ENCODE measurements at regions not wholly inside any gene's neighbourhood (a gene's known extent, or its start where the extent isn't known, plus 50 kb on each side); places are given as distances from the start of the nearest gene placed in this dataset.

GRCh38 chr4:14059006-14059405, 431.5 kb upstream of the BOD1L1 start:
- no peak for DNase-seq

GRCh38 chr4:14064984-14065383, 437.5 kb upstream of the BOD1L1 start:
- no peak for DNase-seq

- no peak for DNase-seq
Observed at GRCh38 chr4:14065406-14065805, 437.9 kb upstream of the BOD1L1 start.

GRCh38 chr4:14066979-14067378, 439.5 kb upstream of the BOD1L1 start:
- no peak for DNase-seq

GRCh38 chr4:14069886-14070285, 442.4 kb upstream of the BOD1L1 start:
- no peak for DNase-seq

- no peak for DNase-seq
Observed at GRCh38 chr4:14070289-14070880, 442.9 kb upstream of the BOD1L1 start.

- DNase-seq = no peak
Observed at GRCh38 chr4:14072506-14072905, 445.0 kb upstream of the BOD1L1 start.

GRCh38 chr4:14076776-14077175, 449.3 kb upstream of the BOD1L1 start:
- no peak for DNase-seq

- DNase-seq = no peak
Observed at GRCh38 chr4:14078326-14078725, 450.8 kb upstream of the BOD1L1 start.

GRCh38 chr4:14079601-14080000, 452.1 kb upstream of the BOD1L1 start:
- no peak for DNase-seq

GRCh38 chr4:14083150-14083549, 455.6 kb upstream of the BOD1L1 start:
- no peak for DNase-seq

- DNase-seq = no peak
Observed at GRCh38 chr4:14084598-14084997, 457.1 kb upstream of the BOD1L1 start.

- DNase-seq = no peak
Observed at GRCh38 chr4:14087459-14087858, 459.9 kb upstream of the BOD1L1 start.

GRCh38 chr4:14087921-14088320, 460.4 kb upstream of the BOD1L1 start:
- DNase-seq = no peak

- DNase-seq = no peak
Observed at GRCh38 chr4:14091531-14091930, 464.0 kb upstream of the BOD1L1 start.

GRCh38 chr4:14091966-14092365, 464.4 kb upstream of the BOD1L1 start:
- DNase-seq = no peak

GRCh38 chr4:14092741-14093140, 465.2 kb upstream of the BOD1L1 start:
- DNase-seq = no peak

GRCh38 chr4:14095831-14096230, 468.3 kb upstream of the BOD1L1 start:
- no peak for DNase-seq

- DNase-seq = no peak
Observed at GRCh38 chr4:14096396-14096965, 469.0 kb upstream of the BOD1L1 start.

- DNase-seq = no peak
Observed at GRCh38 chr4:14100349-14100748, 472.8 kb upstream of the BOD1L1 start.

GRCh38 chr4:14110407-14110806, 482.9 kb upstream of the BOD1L1 start:
- DNase-seq = no peak

GRCh38 chr4:14111730-14112181, 484.2 kb upstream of the BOD1L1 start:
- DNase-seq = no peak

- DNase-seq = no peak
Observed at GRCh38 chr4:14115106-14115505, 487.6 kb upstream of the BOD1L1 start.

- DNase-seq = no peak
Observed at GRCh38 chr4:14117575-14118238, 490.2 kb upstream of the BOD1L1 start.

- no peak for DNase-seq
Observed at GRCh38 chr4:14124816-14125215, 497.3 kb upstream of the BOD1L1 start.
